ENCODE measurements at regions not wholly inside any gene's neighbourhood (a gene's known extent, or its start where the extent isn't known, plus 50 kb on each side); places are given as distances from the start of the nearest gene placed in this dataset.

DNA sequence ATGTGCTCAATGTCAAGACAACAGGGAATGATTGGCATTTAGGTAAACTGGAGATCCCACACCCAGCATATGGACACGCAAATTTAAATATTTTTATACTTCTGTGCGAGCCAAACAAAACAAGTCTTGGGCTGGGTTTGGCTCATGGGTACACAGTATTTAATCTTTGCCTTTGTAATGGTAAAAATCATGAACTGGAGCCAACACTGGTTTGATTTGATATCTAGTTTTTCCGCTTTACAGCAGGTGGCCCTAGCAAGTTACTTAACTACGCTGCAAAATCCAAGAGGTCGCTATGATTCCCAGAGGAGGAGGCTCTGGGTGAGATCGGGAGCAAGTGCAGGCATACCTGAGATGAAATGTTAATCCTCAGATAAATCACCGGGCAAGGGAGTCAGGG is 207.9 kb upstream of the SATB1 start:
- no peak for DNase-seq
- H3K27me3 ChIP-seq = no peaks in the 10 kb centered on the region
- 68 to 77% (median 72%) methylated on average over 7 of the region's 7 CpGs for WGBS, 3 donors

DNA sequence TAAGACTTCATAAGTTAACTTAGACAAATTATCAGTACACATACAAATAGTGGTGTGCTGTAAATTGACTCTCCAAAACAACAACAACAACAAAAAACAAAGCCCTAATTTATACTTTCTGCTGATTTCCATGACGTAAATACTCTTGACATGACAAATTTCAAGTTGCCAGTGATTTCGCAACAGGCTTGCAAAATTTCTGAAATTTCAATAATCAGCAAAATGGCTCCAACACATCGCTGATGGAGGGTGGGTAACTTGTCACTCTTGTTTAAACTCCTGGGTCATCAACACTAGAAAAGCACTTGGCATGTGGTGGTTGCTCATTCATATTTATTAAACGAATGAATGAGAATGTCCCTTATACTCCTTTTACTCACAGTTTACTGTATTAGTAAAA is 205.2 kb upstream of the SATB1 start:
- intact Hi-C loops (cut with DNase I) = no loop called here
- Histone ChIP-seq H3K4me1 (ENCODE audit: insufficient read depth) (no peaks in the 10 kb centered on the region), H3K4me3 (no peak overlapping the region), H3K9me3 (no peaks in the 10 kb centered on the region), H3K27ac (no peak overlapping the region), H3K27me3 (no peaks in the 10 kb centered on the region), H3K36me3 (no peaks in the 10 kb centered on the region)
- TF ChIP-seq EP300 (IDR thresholded peaks at IDR 0.05) (no peak), POLR2A (IDR thresholded peaks at IDR 0.05) (no peak)
- TF ChIP-seq, protein P1, sequence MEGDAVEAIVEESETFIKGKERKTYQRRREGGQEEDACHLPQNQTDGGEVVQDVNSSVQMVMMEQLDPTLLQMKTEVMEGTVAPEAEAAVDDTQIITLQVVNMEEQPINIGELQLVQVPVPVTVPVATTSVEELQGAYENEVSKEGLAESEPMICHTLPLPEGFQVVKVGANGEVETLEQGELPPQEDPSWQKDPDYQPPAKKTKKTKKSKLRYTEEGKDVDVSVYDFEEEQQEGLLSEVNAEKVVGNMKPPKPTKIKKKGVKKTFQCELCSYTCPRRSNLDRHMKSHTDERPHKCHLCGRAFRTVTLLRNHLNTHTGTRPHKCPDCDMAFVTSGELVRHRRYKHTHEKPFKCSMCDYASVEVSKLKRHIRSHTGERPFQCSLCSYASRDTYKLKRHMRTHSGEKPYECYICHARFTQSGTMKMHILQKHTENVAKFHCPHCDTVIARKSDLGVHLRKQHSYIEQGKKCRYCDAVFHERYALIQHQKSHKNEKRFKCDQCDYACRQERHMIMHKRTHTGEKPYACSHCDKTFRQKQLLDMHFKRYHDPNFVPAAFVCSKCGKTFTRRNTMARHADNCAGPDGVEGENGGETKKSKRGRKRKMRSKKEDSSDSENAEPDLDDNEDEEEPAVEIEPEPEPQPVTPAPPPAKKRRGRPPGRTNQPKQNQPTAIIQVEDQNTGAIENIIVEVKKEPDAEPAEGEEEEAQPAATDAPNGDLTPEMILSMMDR (IDR thresholded peaks at IDR 0.05) = no peak
- DNase-seq = no peak
- 86 to 92% (median 91%) methylated on average over 4 of the region's 4 CpGs for WGBS, 3 donors

More for the DNA sequence above, 207.9 kb upstream of the SATB1 start:
- no peaks in the 10 kb centered on the region for H3K36me3 ChIP-seq
- no peak overlapping the region for H3K4me3 ChIP-seq
- no peaks in the 10 kb centered on the region for H3K9me3 ChIP-seq
- no peaks in the 10 kb centered on the region for H3K4me1 ChIP-seq (ENCODE audit: insufficient read depth)
- intact Hi-C loops (cut with DNase I) = no loop called here
- no peak overlapping the region for H3K27ac ChIP-seq
- TF ChIP-seq, protein P1 (IDR thresholded peaks at IDR 0.05) = no peak
- TF ChIP-seq EP300 (IDR thresholded peaks at IDR 0.05) (no peak), POLR2A (IDR thresholded peaks at IDR 0.05) (no peak)

DNA sequence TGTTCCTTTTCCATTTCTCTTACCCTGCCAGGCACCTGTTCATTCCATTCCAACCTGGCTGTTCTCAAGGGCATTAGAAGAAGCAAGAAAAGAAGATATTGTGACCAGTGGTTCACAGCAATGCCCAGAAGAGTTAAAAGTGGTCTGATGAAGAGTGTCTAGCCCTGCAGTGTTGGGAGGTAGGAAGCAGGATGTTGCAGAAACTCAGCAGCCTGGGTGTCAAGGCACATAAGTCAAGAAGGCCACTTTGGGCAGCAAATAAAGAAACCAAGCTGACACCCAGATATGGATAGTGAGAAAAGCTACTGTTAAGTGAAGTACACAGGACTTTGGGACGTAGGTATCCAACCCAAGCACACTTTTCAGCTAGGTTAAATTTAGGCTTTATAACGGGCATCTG is 199.9 kb upstream of the SATB1 start:
- intact Hi-C loops (cut with DNase I) = no loop called here
- Histone ChIP-seq H3K9me3 (no peaks in the 10 kb centered on the region), H3K4me1 (ENCODE audit: insufficient read depth) (no peaks in the 10 kb centered on the region), H3K27ac (no peak overlapping the region), H3K4me3 (no peak overlapping the region), H3K27me3 (no peaks in the 10 kb centered on the region), H3K36me3 (no peaks in the 10 kb centered on the region)
- DNase-seq = no peak
- 85 to 90% (median 87%) methylated on average over 2 of the region's 2 CpGs for WGBS, 3 donors
- TF ChIP-seq EP300 (IDR thresholded peaks at IDR 0.05) (no peak), POLR2A (IDR thresholded peaks at IDR 0.05) (no peak)
- TF ChIP-seq, protein P1 (IDR thresholded peaks at IDR 0.05) = no peak

DNA sequence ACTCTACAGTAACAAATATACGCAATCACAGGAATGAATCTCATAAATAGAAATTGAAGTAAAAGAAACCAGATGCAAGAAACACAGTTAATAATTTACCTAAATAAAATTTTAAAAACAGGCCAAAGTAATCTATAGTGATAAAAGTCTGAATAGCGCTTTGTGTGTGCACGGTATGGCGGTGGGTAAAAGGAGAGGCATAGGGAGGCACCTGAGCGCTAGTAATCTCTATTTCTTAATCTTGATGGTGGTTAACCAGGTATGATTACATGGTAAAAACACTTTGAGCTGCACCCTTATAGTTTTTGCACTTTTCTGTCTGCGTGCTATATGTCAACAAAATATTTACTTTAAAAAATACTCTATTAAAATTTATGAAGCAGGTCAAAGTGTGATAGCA is 198.1 kb upstream of the SATB1 start:
- Histone ChIP-seq H3K27ac (no peak overlapping the region), H3K9me3 (no peaks in the 10 kb centered on the region), H3K4me3 (no peak overlapping the region), H3K36me3 (no peaks in the 10 kb centered on the region), H3K4me1 (ENCODE audit: insufficient read depth) (no peaks in the 10 kb centered on the region), H3K27me3 (no peaks in the 10 kb centered on the region)
- TF ChIP-seq POLR2A (IDR thresholded peaks at IDR 0.05) (no peak), EP300 (IDR thresholded peaks at IDR 0.05) (no peak)
- TF ChIP-seq, protein P1 (IDR thresholded peaks at IDR 0.05) = no peak
- intact Hi-C loops (cut with DNase I) = no loop called here
- 91 to 94% (median 93%) methylated on average over 6 of the region's 6 CpGs for WGBS, 3 donors
- no peak for DNase-seq

- intact Hi-C loops (cut with DNase I) = no loop called here
These were observed 193.6 kb upstream of the SATB1 start for GRCh38 chr3:18618723-18619122.

More at GRCh38 chr3:18618723-18619122, 193.6 kb upstream of the SATB1 start:
- no peaks in the 10 kb centered on the region for H3K36me3 ChIP-seq
- TF ChIP-seq POLR2A (IDR thresholded peaks at IDR 0.05) (no peak), EP300 (IDR thresholded peaks at IDR 0.05) (no peak)
- TF ChIP-seq, protein P1 (IDR thresholded peaks at IDR 0.05) = no peak
- H3K27me3 ChIP-seq = no peaks in the 10 kb centered on the region
- H3K4me3 ChIP-seq = no peak overlapping the region
- H3K9me3 ChIP-seq = no peaks in the 10 kb centered on the region
- no peak for DNase-seq
- H3K4me1 ChIP-seq (ENCODE audit: insufficient read depth) = no peaks in the 10 kb centered on the region
- H3K27ac ChIP-seq = no peak overlapping the region

Data from ovary (tissue), 7 donors.